Osteoblast (primary cell): ENCODE measurements at regions not wholly inside any gene's neighbourhood (a gene's known extent, or its start where the extent isn't known, plus 50 kb on each side); places are given as distances from the start of the nearest gene placed in this dataset.

Experiments used
- DNase-seq: peaks from one replicate; pipeline ENCODE4 v3.0.0; 2011; ENCODE audit warnings: low spot score, mixed read lengths; ENCODE audit not compliant: insufficient read length; ENCODE audit errors: missing footprints
- H2AFZ ChIP-seq: 2 replicates; pipeline ENCODE4 v1.6.0; 2011; ENCODE audit warnings: mild to moderate bottlenecking, low read length
- H3K27ac ChIP-seq: 2 replicates; pipeline ENCODE4 v1.5.1; 2011; ENCODE audit warnings: mild to moderate bottlenecking, low read depth, low read length, moderate library complexity
- H3K27me3 ChIP-seq: 2 replicates; pipeline ENCODE4 v1.6.0; 2012; ENCODE audit warnings: mild to moderate bottlenecking, control low read depth, inconsistent platforms, low read length, moderate library complexity; ENCODE audit not compliant: insufficient read depth
- H3K36me3 ChIP-seq: 2 replicates; pipeline ENCODE4 v1.5.1; 2011; ENCODE audit warnings: mild to moderate bottlenecking, low read length, control low read depth, moderate library complexity; ENCODE audit not compliant: insufficient read depth
- H3K4me1 ChIP-seq: 2 replicates; pipeline ENCODE4 v1.5.1; 2011; ENCODE audit warnings: mild to moderate bottlenecking, low read length, control low read depth, moderate library complexity; ENCODE audit not compliant: insufficient read depth
- H3K4me2 ChIP-seq: 2 replicates; pipeline ENCODE4 v1.6.0; 2011; ENCODE audit warnings: mild to moderate bottlenecking, low read length; ENCODE audit not compliant: insufficient read depth
- H3K4me3 ChIP-seq: fragments of 200-600 bp; sonication (generic); 3 replicates; pipeline ENCODE4 v1.5.1; 2012; ENCODE audit warnings: mild to moderate bottlenecking, low read length, inconsistent platforms; ENCODE audit not compliant: insufficient read depth
- H3K79me2 ChIP-seq: 2 replicates; pipeline ENCODE4 v1.6.0; 2012; ENCODE audit warnings: mild to moderate bottlenecking, low read length, control low read depth, inconsistent platforms; ENCODE audit not compliant: insufficient read depth
- H3K9me3 ChIP-seq: 2 replicates; pipeline ENCODE4 v1.5.1; 2011; ENCODE audit warnings: low read depth, low read length, control low read depth
- H4K20me1 ChIP-seq: 2 replicates; pipeline ENCODE4 v1.6.0; 2012; ENCODE audit warnings: mild to moderate bottlenecking, low read length, control low read depth; ENCODE audit not compliant: insufficient read depth
- CTCF ChIP-seq: IDR thresholded peaks from 2 replicates; pipeline ENCODE4 v1.5.1; 2011; ENCODE audit warnings: mild to moderate bottlenecking, low read depth, low read length, moderate library complexity; ENCODE audit errors: extremely low read depth

- Histone ChIP-seq H2AFZ (no peak overlapping the region), H3K4me1 (peaks cover 29% of the 10 kb centered on the region), H3K27ac (no peak overlapping the region), H3K4me3 (no peak overlapping the region), H3K36me3 (no peaks in the 10 kb centered on the region), H3K79me2 (no peaks in the 10 kb centered on the region), H3K9me3 (no peaks in the 10 kb centered on the region), H3K27me3 (no peaks in the 10 kb centered on the region), H4K20me1 (no peaks in the 10 kb centered on the region), H3K4me2 (no peak overlapping the region)
- no peak for DNase-seq
- no peak for TF ChIP-seq CTCF
Measured at GRCh38 chr5:33273985-33274384, 166.8 kb upstream of the TARS1 start.

GRCh38 chr5:33275391-33275790 is 165.4 kb upstream of the TARS1 start:
- H2AFZ ChIP-seq: no peak overlapping the region
- no peaks in the 10 kb centered on the region for H3K79me2 ChIP-seq
- H4K20me1 ChIP-seq: no peaks in the 10 kb centered on the region
- peak overlapping the region; percentile 78 for H3K27ac ChIP-seq
- TF ChIP-seq CTCF: no peak
- H3K4me3 ChIP-seq: no peak overlapping the region
- H3K27me3 ChIP-seq: no peaks in the 10 kb centered on the region
- peaks cover 29% of the 10 kb centered on the region for H3K4me1 ChIP-seq
- DNase-seq: no peak
- no peaks in the 10 kb centered on the region for H3K9me3 ChIP-seq
- H3K36me3 ChIP-seq: no peaks in the 10 kb centered on the region
- H3K4me2 ChIP-seq: no peak overlapping the region

GRCh38 chr5:33275921-33276627 is 164.7 kb upstream of the TARS1 start:
- no peak overlapping the region for H2AFZ ChIP-seq
- H4K20me1 ChIP-seq: no peaks in the 10 kb centered on the region
- no peaks in the 10 kb centered on the region for H3K27me3 ChIP-seq
- no peak for DNase-seq
- H3K4me1 ChIP-seq: peaks cover 27% of the 10 kb centered on the region
- H3K36me3 ChIP-seq: no peaks in the 10 kb centered on the region
- H3K9me3 ChIP-seq: no peaks in the 10 kb centered on the region
- no peak overlapping the region for H3K4me3 ChIP-seq
- peak overlapping the region; percentile 78 for H3K27ac ChIP-seq
- no peak overlapping the region for H3K4me2 ChIP-seq
- TF ChIP-seq CTCF: no peak
- no peaks in the 10 kb centered on the region for H3K79me2 ChIP-seq

- H3K27ac ChIP-seq: peak overlapping the region; percentile 78
- no peaks in the 10 kb centered on the region for H3K27me3 ChIP-seq
- no peak overlapping the region for H3K4me3 ChIP-seq
- H3K79me2 ChIP-seq: no peaks in the 10 kb centered on the region
- no peak for TF ChIP-seq CTCF
- H3K4me2 ChIP-seq: no peak overlapping the region
- no peaks in the 10 kb centered on the region for H4K20me1 ChIP-seq
- H3K36me3 ChIP-seq: no peaks in the 10 kb centered on the region
- DNase-seq: no peak
- peaks cover 22% of the 10 kb centered on the region for H3K4me1 ChIP-seq
- no peaks in the 10 kb centered on the region for H3K9me3 ChIP-seq
- peak overlapping the region; percentile 25 for H2AFZ ChIP-seq
Measured at GRCh38 chr5:33276628-33276950, 164.2 kb upstream of the TARS1 start.
